GM18517 (cell line): ENCODE measurements at regions not wholly inside any gene's neighbourhood (a gene's known extent, or its start where the extent isn't known, plus 50 kb on each side); places are given as distances from the start of the nearest gene placed in this dataset.
"Not testable (repeated sequence)": the region's sequence is repeated elsewhere in the genome, so short reads cannot be mapped to it uniquely, and the experiment has no call there.

ENCODE experiments used
- ATAC-seq: cut with Tn5 transposase; IDR thresholded peaks from one replicate; pipeline ENCODE4 v1.9.1; 2021; ENCODE audit warnings: mild to moderate bottlenecking, moderate library complexity; ENCODE audit not compliant: unreplicated experiment

DNA sequence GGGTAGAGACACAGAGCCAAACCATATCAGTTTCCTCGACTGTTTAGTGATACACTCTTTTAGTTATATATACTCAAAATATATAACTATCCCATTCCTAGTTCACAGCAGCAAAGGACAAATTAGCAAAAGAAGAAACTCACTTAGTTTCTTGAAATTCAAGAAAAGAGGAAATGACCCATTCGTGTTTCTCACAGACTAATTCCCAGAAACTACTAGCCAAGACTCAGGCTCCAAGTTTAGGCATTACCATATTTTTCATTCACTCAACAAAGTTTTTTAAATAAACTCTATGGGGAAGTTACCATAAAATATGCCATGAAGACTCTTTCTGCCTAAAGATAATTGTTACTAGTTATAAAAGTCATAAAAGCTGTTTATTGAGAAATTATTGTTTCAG is 152.3 kb upstream of the DAAM1 start:
- no peak for ATAC-seq

DNA sequence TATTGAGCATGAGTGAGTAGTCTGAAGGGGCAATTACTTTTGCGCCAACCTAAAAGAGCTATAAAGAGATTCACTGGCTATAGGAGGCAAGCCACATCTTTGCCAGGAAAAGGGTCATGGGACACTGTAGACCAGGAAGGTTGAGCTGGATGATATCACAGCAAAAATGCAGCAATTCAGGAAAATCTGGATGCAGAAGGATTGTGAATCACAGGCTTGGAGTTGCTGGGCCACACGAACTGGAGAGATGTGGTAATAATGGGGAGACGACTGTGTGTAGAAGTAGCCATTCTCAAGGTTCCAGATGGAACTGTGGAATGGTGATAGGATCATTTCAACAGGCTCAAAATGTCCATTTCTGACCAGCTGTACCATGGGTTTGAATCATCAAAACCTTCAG is 151.4 kb upstream of the DAAM1 start:
- ATAC-seq = no peak

DNA sequence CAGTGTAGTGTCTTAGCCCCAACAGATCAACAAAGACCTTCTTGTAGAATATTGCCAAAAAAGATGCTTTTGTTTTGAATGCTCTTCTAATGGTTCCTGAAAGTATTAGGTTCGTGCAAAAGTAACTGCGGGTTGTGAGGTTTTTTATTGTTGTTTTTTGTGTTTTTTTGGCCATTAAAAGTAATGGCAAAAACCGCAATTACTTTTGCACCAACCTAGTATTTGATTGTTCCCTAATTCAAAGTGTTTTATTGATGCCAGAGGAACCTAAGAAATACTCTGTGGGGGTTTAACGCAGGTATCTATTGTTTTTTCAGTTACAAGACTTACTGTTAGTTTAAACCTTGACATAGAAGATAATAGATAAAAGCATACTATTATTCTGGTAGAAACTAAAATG is 150.8 kb upstream of the DAAM1 start:
- ATAC-seq = no peak

DNA sequence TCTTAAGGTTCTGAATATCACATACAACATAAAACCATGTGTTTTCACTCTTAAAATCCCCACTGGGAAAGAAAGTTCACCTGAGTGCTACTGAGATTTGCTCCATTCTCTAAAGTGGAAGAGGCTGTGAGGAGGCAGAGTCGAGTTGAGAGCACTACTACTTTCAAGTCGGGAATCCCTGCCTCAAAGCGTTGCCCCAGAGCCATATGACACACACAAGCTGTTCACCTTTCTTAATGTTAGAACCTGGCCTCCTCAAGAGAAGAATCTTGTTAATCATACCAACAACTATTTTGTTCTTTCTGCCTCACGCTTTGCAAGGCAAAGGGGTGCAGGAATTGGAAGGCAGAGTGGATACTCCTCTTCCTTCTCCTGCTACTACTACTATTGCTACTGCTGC is 149.7 kb upstream of the DAAM1 start:
- ATAC-seq = no peak

DNA sequence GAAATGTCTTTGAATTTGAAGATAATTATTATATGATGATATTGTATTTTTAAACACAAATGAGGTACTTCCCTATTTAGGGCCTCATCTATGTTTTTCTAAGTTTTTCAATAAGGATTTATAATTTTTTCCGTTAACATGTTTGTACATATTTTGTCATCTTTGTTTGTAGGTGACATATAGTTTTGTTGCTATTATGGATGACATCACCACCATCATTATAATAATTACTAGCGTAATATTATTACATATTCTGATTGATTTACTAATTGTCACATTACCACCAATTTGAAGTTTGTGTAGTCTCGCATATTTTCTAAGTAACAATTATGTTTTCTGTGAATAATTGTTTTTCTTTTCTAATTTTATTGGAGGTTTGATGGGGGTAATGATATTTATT is 147.2 kb upstream of the DAAM1 start:
- ATAC-seq = no peak

DNA sequence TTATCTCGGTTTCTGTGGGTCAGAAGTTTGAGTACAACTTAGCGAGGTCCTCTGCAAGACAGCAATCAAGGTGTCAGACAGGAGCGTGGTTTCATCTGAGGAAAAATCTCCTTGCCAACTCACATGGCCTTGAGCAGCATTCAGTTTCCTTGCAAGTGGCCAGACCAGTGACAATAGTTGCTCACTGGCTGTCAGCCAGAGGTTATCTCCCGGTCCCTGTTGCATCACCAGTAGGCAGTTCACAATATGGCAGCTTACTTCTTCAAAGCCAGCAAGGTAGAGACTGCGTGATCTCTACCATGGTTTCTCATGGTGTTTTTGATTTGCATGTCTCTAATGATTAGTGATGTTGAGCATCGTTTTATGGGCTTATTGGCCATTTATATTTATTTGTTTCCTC is 143.8 kb upstream of the DAAM1 start:
- no peak for ATAC-seq

DNA sequence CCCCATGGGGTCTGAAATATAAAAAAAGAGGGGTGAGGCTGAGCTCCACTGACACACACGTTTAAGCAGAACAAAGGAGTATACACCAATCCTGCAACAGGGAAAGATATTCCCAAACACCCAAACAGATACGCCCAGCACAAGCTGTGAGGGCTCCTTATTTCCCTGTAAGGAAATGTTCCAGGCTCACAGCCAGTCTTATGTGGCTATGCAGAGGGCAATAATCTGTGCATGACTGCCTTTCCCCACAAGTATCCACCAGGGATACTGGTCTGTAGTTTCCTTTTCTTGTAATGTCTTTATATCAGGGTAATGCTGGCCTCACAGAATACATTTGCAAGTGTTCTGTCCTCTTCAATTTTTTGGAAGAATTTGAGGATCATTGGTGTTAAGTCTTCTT is 141.7 kb upstream of the DAAM1 start:
- ATAC-seq = no peak

DNA sequence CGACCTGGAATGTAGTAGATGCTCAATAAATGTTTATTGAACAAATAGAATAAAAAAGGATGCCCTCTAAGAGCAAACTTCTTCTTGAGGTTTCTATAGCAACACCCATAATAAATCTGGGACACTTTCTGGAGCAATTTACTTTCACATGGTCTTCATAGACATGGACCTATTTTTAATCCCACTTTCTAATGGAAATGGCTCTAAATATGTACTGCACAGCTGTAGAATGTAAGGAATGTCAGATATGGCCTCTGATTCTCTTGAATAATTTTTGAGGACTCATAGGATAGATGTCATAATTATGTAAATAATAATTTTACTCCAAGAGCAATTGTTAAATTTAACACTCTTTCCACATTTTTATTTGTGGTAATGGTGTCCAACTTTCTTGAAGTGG is 133.5 kb upstream of the DAAM1 start:
- no peak for ATAC-seq

DNA sequence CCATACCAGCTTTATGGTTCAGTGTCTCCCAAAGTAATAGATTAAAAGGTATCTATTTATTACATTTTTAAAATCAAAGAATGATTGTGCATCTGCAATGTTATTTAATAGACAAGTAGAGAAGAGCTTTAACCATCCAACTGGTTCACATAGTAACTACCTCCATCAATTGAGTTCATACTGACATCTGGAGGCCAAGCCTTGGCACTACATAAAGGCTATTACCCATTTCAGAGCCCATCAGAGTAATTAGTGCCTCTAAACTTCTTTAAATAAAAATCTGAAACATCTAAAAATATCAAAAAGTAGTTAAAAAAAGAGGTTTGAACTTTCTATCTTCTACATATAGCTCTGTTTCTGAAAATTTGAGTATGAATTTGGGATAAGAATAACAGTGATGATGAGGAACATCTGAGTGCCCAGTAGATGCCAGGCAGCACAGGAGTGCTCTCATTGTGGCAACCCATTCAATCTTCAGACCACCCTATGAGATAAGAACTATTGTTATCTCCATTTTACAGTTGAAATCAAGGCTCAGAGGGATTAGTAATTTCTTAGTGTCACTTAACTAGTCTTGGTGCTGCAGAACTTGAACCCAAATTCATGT is 132.9 kb upstream of the DAAM1 start:
- ATAC-seq = peak; percentile 85

DNA sequence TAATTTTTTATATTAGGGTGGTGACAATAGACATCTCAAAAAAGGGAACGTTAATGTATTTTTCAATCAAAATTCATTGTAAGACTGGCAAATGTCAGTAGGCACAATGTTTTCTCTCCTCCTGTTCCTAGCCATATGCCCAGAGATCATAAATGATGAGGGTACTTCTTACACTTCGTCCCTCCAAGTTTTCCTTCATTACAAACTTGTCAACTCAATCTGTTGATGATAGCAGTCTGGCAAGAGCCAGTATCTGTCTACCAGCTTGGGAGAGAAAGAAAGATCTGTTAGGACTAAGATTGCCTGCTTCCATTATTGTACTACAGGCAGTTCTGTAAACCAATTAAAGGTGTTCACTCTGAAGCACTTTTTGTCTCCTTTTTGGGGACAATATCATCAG is 130.9 kb upstream of the DAAM1 start:
- no peak for ATAC-seq

DNA sequence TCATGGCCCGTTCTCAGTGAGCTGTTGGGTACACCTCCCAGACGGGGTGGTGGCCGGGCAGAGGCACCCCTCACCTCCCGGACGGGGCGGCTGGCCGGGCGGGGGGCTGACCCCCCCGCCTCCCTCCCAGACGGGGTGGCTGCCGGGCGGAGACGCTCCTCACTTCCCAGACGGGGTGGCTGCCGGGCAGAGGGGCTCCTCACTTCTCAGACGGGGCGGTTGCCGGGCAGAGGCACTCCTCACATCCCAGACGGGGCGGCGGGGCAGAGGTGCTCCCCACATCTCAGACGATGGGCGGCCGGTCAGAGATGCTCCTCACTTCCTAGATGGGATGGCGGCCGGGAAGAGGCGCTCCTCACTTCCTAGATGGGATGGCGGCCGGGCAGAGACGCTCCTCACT is 129.7 kb upstream of the DAAM1 start:
- not testable (repeated sequence) for ATAC-seq

DNA sequence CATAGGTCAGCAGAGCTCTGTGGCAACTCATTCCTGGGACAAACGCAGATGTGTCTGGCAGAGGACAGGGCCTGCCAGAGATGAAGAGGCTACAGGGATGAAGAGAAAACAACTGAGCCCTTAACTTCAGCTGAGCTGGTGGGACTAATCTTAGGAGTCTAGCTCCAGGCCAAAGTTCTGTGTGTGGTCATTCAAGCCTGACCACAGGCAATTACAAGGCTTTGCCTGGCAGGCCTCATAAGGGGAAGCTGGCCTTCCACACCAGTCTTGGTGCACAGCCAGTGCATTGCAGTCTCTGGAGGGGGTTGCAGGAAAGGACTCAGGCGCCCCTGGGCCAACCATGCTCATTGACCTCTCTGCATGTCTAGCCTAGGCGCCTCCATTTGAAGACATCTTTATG is 127.6 kb upstream of the DAAM1 start:
- ATAC-seq = no peak

DNA sequence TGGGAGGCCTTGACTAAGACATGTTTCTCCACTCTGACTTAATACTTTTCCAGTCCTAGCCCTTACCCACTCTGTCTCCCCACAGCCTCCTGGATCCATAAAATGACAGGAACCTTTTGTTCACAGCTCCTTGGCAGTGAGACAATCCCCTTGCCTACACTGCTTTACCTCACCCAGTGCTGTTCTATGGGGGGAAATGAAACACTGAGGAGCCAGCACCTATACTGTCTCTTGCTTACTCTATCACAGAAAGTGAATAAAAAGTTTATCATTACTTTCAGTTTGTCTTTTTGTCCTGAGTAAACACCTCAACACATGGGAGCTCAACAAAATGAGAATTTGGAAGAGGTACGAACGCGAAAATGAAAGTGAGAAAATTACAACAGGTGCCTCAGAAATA is 127.2 kb upstream of the DAAM1 start:
- ATAC-seq = no peak

DNA sequence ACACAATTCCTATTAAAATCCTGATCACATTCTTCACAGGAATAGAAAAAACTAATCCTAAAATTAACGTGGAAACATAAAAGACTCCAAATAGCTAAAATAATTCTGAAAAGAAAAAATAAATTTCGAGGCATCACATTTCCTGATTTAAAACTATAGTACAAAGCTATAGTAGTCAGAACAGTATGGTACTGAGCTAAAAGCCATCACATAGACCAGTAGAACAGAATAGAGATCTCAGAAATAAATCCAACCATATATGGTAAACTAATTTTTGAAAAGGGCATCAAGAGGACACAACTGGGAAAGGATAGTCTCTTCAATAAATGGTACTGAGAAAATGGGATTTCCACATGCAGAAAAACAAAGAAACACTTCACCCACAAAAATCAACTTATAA is 125.2 kb upstream of the DAAM1 start:
- ATAC-seq = no peak

DNA sequence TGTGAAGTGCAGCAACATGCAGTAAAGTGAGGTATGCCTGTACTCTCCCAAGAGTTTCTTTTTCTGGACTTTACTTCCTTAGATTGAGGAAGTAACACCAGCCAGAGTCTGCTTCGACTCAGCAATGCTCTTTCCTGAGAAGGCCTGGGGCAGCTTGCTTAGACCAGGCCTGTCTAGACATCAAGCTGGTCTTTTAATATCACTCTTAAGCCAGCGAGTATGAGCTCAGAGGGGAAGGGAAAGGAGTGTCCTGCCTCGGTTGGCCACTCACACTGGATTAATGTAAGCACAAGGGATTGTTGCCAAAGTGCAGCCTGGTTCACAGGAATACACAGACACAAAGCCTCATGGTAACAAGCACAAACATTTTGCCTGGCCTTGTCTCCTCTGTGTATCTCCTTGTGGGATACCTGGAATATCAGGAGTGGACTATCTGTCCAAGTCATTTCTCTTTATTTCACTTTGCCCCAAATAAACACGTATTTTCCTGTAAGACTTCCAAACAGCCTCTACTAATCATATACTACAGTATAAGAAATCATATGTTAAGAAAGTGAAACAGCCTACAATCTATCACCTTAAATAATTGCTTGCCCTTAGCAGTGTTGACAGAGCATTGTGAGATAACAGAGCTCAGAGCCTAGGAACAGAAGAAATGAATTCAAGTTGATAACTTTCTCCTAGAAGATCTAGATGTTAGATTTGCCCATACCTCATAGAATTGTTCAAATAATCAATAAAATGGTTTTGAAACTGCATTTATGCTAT is 121.2 kb upstream of the DAAM1 start:
- ATAC-seq = no peak

DNA sequence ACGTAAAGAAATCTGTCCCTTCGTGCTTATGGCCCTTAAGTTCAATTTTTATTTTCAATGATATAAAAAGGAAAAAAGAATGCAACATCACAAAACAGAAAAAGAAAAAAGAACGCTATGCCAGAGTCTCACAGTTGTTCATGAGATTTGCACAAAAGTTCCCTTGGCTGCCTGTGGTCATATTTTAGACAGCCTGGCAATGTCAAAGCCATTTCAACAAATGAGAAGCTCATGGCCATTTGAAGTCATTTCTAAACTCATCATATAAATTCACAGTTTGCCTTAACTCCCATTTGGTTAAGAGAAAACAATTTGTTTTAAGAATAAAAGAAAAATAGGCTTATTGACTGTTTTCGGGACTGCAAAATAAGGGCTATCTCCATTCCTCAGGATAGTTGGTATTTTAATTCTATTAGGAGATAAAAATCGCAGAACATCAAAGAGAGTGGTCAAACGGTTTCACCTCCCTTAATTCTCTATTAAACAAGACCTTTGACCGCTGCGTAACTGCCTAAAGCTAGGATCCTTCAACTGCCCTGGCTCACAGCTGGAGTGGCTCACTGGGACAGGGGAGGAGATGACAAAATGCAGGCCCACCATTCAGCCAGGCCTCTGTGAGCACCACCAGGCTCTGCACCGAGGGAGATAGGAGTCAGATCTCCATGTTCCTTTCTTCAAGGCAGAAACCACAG is 119.2 kb upstream of the DAAM1 start:
- ATAC-seq = no peak

DNA sequence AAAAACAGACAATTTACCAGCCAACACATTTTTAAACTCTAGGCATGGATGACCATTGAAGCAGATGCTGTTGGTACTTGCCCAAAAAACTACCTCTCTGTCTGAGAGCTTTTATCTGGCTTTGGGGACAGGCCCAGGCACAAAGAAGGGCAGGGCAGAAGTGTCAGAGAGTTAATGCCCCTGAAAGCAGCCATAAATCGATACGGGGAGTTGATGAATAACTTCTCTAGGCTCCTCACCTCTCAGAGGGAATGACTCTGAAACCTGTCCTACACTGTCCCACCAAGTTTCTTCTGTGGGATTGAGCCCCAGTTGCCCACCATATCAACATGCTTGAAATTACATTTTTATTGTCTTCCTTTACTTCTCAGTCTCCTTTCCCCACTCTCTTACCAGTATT is 113.0 kb upstream of the DAAM1 start:
- no peak for ATAC-seq

DNA sequence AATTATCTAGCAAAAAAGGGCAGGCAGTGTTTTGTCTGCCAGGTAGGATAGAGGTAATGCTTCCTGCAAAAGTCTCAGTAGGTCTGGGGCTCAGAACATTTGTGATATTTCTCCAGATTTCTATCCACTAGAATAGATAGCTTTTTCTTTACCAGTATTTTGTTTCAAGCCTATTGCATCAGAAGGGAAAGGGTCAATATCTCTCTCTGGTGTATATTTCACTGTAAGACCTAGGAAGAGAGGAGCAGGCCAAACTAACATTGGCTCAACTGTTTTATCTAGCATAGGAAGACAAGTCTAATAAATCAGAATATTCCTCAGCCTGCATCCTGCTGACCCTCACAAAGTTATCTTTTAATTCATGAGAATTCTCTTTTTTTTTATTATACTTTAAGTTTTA is 106.7 kb upstream of the DAAM1 start:
- no peak for ATAC-seq

DNA sequence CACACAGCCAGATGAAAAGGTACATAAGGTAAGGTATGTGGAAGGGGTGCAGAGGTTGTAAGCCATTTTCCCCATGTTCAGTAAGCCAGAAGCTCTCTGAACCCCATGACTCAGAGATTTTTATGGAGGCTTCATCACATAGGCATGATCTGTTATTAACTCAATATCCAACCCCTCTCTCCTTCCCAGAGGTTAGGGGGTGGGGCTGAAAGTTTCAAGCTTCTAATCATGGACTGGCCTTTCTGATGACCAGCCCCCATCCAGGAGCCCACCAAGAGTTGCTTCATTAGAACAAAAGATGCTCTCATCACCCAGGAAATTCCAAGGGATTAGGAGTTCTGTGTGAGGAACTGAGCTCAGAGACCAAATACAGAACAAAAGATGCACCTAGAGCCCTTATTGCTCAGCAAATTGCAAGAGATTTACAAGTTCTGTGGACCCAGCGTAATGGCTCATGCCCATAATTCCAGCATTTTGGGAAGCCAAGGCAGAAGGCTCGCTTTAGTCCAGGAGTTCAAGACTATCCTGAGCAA is 103.2 kb upstream of the DAAM1 start:
- no peak for ATAC-seq

DNA sequence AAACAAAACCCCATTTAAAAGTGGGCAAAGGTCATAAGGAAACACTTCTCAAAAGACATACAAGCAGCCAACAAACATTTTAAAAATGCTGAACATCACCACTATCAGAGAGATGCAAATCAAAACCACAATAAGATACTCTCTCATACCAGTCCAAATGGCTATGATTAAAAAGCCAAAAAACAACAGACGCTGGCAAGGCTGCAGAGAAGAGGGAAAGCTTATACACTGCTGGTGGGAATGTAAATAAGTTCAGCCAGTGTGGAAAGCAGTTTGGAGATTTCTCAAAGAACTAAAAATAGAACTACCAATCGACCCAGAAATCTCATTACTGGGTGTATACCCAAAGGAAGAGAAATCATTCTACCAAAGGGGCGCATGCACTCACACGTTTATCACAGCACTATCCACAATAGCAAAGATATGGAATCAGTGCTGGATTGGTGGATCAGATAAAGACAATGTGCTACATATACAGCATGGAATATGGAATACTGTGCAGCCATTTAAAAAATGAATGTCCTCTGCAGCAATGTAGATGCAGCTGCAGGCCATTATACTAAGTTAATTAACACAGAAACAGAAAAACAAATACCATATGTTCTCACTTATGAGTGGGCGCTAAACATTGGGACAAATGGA is 102.1 kb upstream of the DAAM1 start:
- no peak for ATAC-seq

DNA sequence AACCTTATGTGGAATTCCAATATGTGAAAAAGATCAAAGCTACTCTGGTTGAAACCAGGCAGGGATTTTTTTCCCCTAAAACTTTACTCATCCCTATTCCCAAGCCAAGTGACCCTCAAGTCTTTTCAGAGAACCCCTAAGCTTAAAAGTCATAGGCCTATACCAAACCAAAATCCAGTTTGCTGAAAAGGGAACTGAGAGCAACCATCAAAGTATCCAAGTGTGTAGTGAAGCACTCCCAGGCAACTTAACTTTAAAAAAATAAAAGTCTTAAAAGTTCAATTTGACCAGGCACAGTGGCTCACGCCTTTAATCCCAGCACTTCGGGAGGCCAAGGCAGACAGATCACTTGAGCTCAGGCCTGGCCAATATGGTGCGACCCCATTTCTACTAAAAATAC is 101.2 kb upstream of the DAAM1 start:
- ATAC-seq = no peak

DNA sequence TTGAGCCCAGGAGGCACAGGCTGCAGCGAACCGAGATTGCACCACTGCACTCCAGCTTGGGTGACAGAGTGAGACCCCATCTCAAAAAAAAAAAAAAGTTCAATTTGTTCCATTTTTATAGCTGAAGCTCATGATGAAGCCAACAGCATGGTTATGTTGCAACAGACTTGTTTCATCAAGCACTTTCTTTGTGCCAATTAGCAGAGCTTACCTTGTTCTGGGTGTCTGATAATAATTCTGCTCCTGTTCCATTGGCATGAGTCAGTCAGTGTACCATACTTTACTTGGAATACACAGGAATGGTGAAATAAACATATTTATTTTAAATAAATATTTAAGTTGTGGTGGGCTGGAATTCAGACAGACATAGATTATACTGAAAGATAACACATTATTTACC is 100.8 kb upstream of the DAAM1 start:
- no peak for ATAC-seq
